CD8-positive, alpha-beta memory T cell (primary cell): ENCODE measurements at regions not wholly inside any gene's neighbourhood (a gene's known extent, or its start where the extent isn't known, plus 50 kb on each side); places are given as distances from the start of the nearest gene placed in this dataset.

Experiments used
- CTCF ChIA-PET: fragments of 350-600 bp; sonication (Branson Sonifier 250); formaldehyde crosslinking; loops from one replicate; lab custom pipeline; 2021; ENCODE audit warnings: antibody characterized with exemption; lab: Charles Lee
- POLR2A ChIA-PET: fragments of 350-600 bp; sonication (Branson Sonifier 250); formaldehyde crosslinking; loops from one replicate; lab custom pipeline; 2021; ENCODE audit warnings: antibody characterized with exemption; lab: Charles Lee
- DNase-seq, 5 donors: peaks; one replicate each; pipeline versions ENCODE4 v3.0.0 to v3.0.0-alpha.2; 2020 to 2022; ENCODE audit warnings: mixed read lengths in 1 of 5
- H3K27ac ChIP-seq: one replicate; pipeline ENCODE4 v1.7.0; 2013; ENCODE audit warnings: low read depth, mild to moderate bottlenecking, low read length, moderate library complexity
- H3K27me3 ChIP-seq: 2 replicates; pipeline ENCODE4 v1.7.0; 2013; ENCODE audit warnings: low read length, mild to moderate bottlenecking; ENCODE audit not compliant: insufficient read depth, poor library complexity, severe bottlenecking
- H3K36me3 ChIP-seq: 2 replicates; pipeline ENCODE4 v1.7.0; 2013; ENCODE audit warnings: mild to moderate bottlenecking, low read length, moderate library complexity; ENCODE audit not compliant: insufficient read depth
- H3K4me1 ChIP-seq: 2 replicates; pipeline ENCODE4 v1.7.0; 2013; ENCODE audit warnings: mild to moderate bottlenecking, low read length, moderate library complexity; ENCODE audit not compliant: insufficient read depth
- H3K4me3 ChIP-seq: 2 replicates; pipeline ENCODE4 v1.7.0; 2013; ENCODE audit warnings: mild to moderate bottlenecking, low read length
- H3K9me3 ChIP-seq: 2 replicates; pipeline ENCODE4 v1.7.0; 2013; ENCODE audit warnings: mild to moderate bottlenecking, low read length
- H3K27ac Mint-ChIP-seq, 8 donors: one replicate each; pipeline ENCODE4 v1.8.0; 2020 to 2021; ENCODE audit warnings: mixed read lengths in 8 of 8, mild to moderate bottlenecking in 6 of 8, inconsistent platforms in 3 of 8, moderate library complexity in 3 of 8
- H3K27me3 Mint-ChIP-seq, 2 donors: one replicate each; pipeline ENCODE4 v1.8.0; 2020 to 2021; ENCODE audit warnings: mixed read lengths in 2 of 2, mild to moderate bottlenecking in 1 of 2, moderate library complexity in 1 of 2
- H3K36me3 Mint-ChIP-seq, 3 donors: one replicate each; pipeline ENCODE4 v1.8.0; 2020 to 2021; ENCODE audit warnings: mixed read lengths in 3 of 3, inconsistent platforms in 1 of 3, mild to moderate bottlenecking in 1 of 3
- H3K4me1 Mint-ChIP-seq, 3 donors: one replicate each; pipeline ENCODE4 v1.8.0; 2020 to 2021; ENCODE audit warnings: mixed read lengths in 3 of 3, inconsistent platforms in 1 of 3, mild to moderate bottlenecking in 1 of 3
- H3K4me3 Mint-ChIP-seq, 7 donors: one replicate each; pipeline ENCODE4 v1.8.0; 2020 to 2021; ENCODE audit warnings: mixed read lengths in 7 of 7, mild to moderate bottlenecking in 6 of 7, moderate library complexity in 4 of 7, inconsistent platforms in 2 of 7
- H3K9me3 Mint-ChIP-seq, 5 donors: one replicate each; pipeline ENCODE4 v1.8.0; 2020 to 2022; ENCODE audit warnings: mixed read lengths in 5 of 5, mild to moderate bottlenecking in 3 of 5, moderate library complexity in 2 of 5, inconsistent platforms in 1 of 5

DNA sequence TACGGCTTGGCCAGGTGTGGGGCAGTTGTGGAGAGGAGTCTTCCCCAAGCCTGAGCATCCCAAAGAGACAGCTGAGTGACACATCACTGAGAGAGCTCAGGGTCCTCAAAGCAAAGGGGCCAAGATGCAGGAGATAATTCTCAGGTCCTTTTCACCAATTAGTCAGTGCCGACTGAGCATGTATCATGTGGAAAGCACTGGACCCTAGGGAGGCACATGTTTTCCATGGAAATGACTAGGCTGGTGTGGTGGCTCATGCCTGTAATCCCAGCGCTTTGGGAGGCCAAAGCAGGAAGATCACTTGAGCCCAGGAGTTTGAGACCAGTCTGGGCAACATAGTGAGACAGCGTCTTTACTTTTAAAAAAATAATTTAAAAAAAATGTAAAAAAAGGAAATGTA lies 67.3 kb upstream of the PRPS1 start:
- CTCF ChIA-PET: no interaction called here
- Histone ChIP-seq H3K4me3 (no peak overlapping the region), H3K4me1 (no peaks in the 10 kb centered on the region), H3K27ac (no peak overlapping the region), H3K27me3 (no peaks in the 10 kb centered on the region), H3K9me3 (no peaks in the 10 kb centered on the region), H3K36me3 (no peaks in the 10 kb centered on the region)
- Mint-ChIP-seq H3K9me3 (no peaks in the 10 kb centered on the region), H3K27ac (no peak overlapping the region), H3K4me3 (no peak overlapping the region), H3K36me3 (peaks cover 0 to 17% (median 7%) of the 10 kb centered on the region in 3 donors), H3K4me1 (no peaks in the 10 kb centered on the region), H3K27me3 (peaks cover 3 to 10% of the 10 kb centered on the region in 2 donors)
- POLR2A ChIA-PET: no interaction called here
- no peak for DNase-seq

DNA sequence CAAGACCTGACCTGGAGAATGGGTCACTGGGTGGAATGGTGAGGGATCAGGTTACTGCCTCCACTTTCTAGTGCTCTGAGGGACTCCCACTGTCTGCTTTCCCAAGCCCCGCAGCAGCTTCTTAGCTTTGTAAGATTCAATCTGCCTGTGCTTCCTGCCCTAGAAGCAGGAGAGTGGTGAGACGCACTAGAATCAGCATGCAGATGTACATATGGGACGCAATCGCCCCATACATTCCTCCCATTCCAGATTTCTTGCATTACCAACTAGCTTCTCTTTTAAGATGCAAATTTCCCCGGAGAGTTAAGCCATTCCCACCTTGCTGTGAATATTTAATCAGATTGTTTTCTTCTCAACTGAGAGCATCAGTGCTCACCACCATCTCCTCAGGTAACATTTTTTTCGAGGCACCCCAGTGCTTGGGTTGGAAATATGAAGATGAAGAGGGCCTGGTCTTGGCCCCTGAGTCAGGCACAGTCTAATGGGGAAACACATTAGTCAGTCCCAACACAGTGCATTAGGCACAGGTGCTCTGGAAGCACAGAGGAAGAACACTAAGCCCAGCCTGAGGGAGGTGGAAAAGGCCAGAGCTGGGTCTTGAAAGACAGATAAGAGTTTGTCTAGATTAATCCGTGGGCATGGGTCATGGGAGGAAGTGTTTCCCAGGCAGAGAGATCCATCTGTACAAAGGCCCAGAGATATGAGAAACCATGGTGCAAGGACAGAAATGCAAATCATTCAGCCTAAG lies 66.7 kb upstream of the PRPS1 start:
- no peak overlapping the region for H3K4me3 ChIP-seq
- no peaks in the 10 kb centered on the region for H3K36me3 ChIP-seq
- H3K27me3 ChIP-seq: no peaks in the 10 kb centered on the region
- H3K9me3 Mint-ChIP-seq: no peaks in the 10 kb centered on the region
- no peaks in the 10 kb centered on the region for H3K4me1 Mint-ChIP-seq
- H3K27me3 Mint-ChIP-seq: peaks cover 3 to 10% of the 10 kb centered on the region in 2 donors
- H3K4me3 Mint-ChIP-seq: no peak overlapping the region
- peaks cover 0 to 16% (median 7%) of the 10 kb centered on the region in 3 donors for H3K36me3 Mint-ChIP-seq
- DNase-seq: no peak
- POLR2A ChIA-PET: no interaction called here
- H3K27ac Mint-ChIP-seq: peak overlapping the region in 2 of 8 donors; percentile 2 to 12
- CTCF ChIA-PET: no interaction called here
- no peaks in the 10 kb centered on the region for H3K4me1 ChIP-seq
- H3K27ac ChIP-seq: no peak overlapping the region
- H3K9me3 ChIP-seq: no peaks in the 10 kb centered on the region

- peaks cover 3 to 11% of the 10 kb centered on the region in 2 donors for H3K27me3 Mint-ChIP-seq
- H3K36me3 Mint-ChIP-seq: peaks cover 0 to 16% (median 7%) of the 10 kb centered on the region in 3 donors
Measured at GRCh38 chrX:107562482-107562881, 65.8 kb upstream of the PRPS1 start.

GRCh38 chrX:107563824-107564223 lies 64.5 kb upstream of the PRPS1 start:
- H3K27ac ChIP-seq: no peak overlapping the region
- no peak overlapping the region for H3K27ac Mint-ChIP-seq
- H3K36me3 Mint-ChIP-seq: peaks cover 0 to 16% (median 7%) of the 10 kb centered on the region in 3 donors
- H3K9me3 ChIP-seq: no peaks in the 10 kb centered on the region
- peaks cover 3 to 11% of the 10 kb centered on the region in 2 donors for H3K27me3 Mint-ChIP-seq
- DNase-seq: no peak
- H3K9me3 Mint-ChIP-seq: no peaks in the 10 kb centered on the region
- H3K4me3 ChIP-seq: no peak overlapping the region
- no peak overlapping the region for H3K4me3 Mint-ChIP-seq
- ChIA-PET POLR2A (no interaction called here), CTCF (no interaction called here)
- H3K36me3 ChIP-seq: no peaks in the 10 kb centered on the region
- H3K4me1 Mint-ChIP-seq: no peaks in the 10 kb centered on the region
- no peaks in the 10 kb centered on the region for H3K4me1 ChIP-seq
- H3K27me3 ChIP-seq: no peaks in the 10 kb centered on the region

More at GRCh38 chrX:107562482-107562881, 65.8 kb upstream of the PRPS1 start:
- Mint-ChIP-seq H3K9me3 (no peaks in the 10 kb centered on the region), H3K4me3 (no peak overlapping the region), H3K4me1 (no peaks in the 10 kb centered on the region), H3K27ac (no peak overlapping the region)
- Histone ChIP-seq H3K27me3 (no peaks in the 10 kb centered on the region), H3K27ac (no peak overlapping the region), H3K4me1 (no peaks in the 10 kb centered on the region), H3K9me3 (no peaks in the 10 kb centered on the region), H3K4me3 (no peak overlapping the region), H3K36me3 (no peaks in the 10 kb centered on the region)
- no peak for DNase-seq
- ChIA-PET POLR2A (no interaction called here), CTCF (no interaction called here)

DNA sequence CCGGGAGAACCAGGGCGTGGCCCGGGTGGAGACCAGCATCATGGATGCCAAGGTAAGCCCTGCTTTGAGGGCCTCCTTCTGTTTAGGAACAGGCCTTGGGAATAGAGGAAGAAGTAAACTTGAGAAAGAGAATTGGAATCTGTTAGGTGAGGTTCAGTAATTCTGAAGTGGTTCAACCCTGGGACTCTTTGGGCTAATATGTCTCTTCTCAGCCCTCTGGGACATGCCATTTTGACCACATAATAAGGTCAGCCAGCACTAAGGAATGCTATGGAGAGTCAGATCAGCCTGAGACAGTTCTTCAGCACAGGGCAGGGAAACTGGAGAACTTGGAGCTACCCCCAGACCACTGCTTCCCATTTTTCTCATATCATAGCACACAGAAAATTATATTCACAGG lies 63.3 kb upstream of the PRPS1 start:
- Histone ChIP-seq H3K9me3 (no peaks in the 10 kb centered on the region), H3K4me3 (no peak overlapping the region), H3K27me3 (no peaks in the 10 kb centered on the region), H3K4me1 (no peaks in the 10 kb centered on the region), H3K36me3 (no peaks in the 10 kb centered on the region), H3K27ac (no peak overlapping the region)
- Mint-ChIP-seq H3K9me3 (no peaks in the 10 kb centered on the region), H3K36me3 (peaks cover 0 to 15% (median 4%) of the 10 kb centered on the region in 3 donors), H3K4me1 (no peaks in the 10 kb centered on the region), H3K27me3 (peaks cover 3 to 16% of the 10 kb centered on the region in 2 donors), H3K27ac (no peak overlapping the region), H3K4me3 (no peak overlapping the region)
- CTCF ChIA-PET: no interaction called here
- DNase-seq: no peak
- POLR2A ChIA-PET: no interaction called here

DNA sequence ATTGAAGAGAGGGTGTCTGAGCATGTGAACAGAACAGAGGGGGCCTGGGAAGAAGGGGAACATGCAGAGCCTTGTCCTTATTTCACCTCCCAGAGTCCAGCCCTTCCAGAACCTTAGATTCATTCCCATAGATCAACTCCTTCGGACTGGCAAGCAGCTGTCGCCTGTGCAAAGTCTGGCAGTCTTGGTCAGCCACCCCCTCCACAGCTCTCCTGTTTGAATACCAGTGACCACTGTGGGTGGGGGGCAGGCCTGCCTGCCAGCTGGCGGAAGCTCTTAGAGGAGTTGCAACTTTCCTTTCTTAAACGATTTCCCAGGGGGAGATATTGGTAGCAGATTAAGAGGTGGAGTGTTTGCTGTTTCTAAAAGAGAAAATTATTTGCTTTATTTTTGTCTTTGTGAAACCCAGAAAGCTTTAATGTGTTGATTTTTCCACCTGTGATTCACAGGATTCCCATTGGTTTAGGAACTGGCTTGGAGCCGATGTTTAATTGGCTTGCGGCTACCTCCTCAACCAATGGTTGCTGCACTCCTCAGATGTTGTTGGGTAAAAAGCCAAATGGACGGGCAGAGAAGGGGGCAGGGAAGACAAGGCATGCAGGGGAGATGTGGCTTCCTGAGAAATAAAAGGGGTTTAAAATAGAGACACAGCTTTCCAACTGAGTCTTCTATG lies 62.2 kb upstream of the PRPS1 start:
- POLR2A ChIA-PET: no interaction called here
- Histone ChIP-seq H3K27ac (no peak overlapping the region), H3K36me3 (no peaks in the 10 kb centered on the region), H3K4me3 (no peak overlapping the region), H3K9me3 (no peaks in the 10 kb centered on the region), H3K27me3 (no peaks in the 10 kb centered on the region), H3K4me1 (no peaks in the 10 kb centered on the region)
- H3K36me3 Mint-ChIP-seq: peaks cover 0 to 8% (median 4%) of the 10 kb centered on the region in 3 donors
- no peak for DNase-seq
- CTCF ChIA-PET: no interaction called here
- H3K4me1 Mint-ChIP-seq: no peaks in the 10 kb centered on the region
- H3K27me3 Mint-ChIP-seq: peaks cover 3 to 14% of the 10 kb centered on the region in 2 donors
- H3K27ac Mint-ChIP-seq: no peak overlapping the region
- H3K9me3 Mint-ChIP-seq: no peaks in the 10 kb centered on the region
- H3K4me3 Mint-ChIP-seq: no peak overlapping the region

DNA sequence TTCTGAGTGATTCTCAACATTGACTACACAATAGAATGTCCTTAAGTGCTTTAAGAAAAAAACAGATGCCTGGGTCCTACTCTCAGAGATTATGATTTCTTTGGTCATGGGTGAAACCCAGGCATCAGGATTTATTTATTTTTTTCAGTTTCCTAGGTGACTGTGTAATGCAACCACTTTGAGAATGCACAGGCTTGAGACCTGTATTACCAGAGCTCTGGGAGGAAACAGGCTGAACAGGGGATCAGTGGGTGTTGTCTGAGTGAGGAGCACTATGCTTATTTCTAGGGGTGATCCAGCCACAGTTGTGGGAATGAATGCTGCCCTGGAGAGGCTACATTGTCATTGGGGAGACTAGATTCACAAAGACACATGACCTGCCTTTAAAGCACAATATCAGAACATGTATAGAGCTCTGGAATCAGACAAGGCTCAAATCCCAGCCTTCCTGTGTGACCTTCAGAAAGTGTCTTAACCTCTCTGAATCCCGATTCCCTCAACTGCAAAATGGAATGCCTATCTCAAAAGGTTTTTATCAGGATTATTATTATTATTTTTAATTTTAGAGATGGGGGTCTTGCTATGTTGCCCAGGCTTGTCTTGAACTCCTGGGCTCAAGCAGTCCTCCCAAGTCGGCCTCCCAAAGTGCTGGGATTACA lies 61.6 kb upstream of the PRPS1 start:
- CTCF ChIA-PET: no interaction called here
- no peaks in the 10 kb centered on the region for H3K9me3 Mint-ChIP-seq
- peaks cover 3 to 14% of the 10 kb centered on the region in 2 donors for H3K27me3 Mint-ChIP-seq

GRCh38 chrX:107567370-107567769 lies 60.9 kb upstream of the PRPS1 start:
- H3K27me3 Mint-ChIP-seq: peaks cover 0 to 14% of the 10 kb centered on the region in 2 donors
- Histone ChIP-seq H3K36me3 (no peaks in the 10 kb centered on the region), H3K4me3 (no peak overlapping the region), H3K4me1 (no peaks in the 10 kb centered on the region), H3K27me3 (no peaks in the 10 kb centered on the region), H3K9me3 (no peaks in the 10 kb centered on the region), H3K27ac (no peak overlapping the region)
- CTCF ChIA-PET: no interaction called here
- POLR2A ChIA-PET: no interaction called here
- H3K27ac Mint-ChIP-seq: peak overlapping the region in 1 of 8 donors; percentile 2
- DNase-seq: no peak
- H3K9me3 Mint-ChIP-seq: no peaks in the 10 kb centered on the region
- peaks cover 0 to 3% (median 2%) of the 10 kb centered on the region in 3 donors for H3K36me3 Mint-ChIP-seq
- H3K4me3 Mint-ChIP-seq: no peak overlapping the region
- no peaks in the 10 kb centered on the region for H3K4me1 Mint-ChIP-seq

More for the DNA sequence above, 61.6 kb upstream of the PRPS1 start:
- no peak overlapping the region for H3K27ac Mint-ChIP-seq
- Histone ChIP-seq H3K36me3 (no peaks in the 10 kb centered on the region), H3K27ac (no peak overlapping the region), H3K4me1 (no peaks in the 10 kb centered on the region), H3K27me3 (no peaks in the 10 kb centered on the region), H3K4me3 (no peak overlapping the region), H3K9me3 (no peaks in the 10 kb centered on the region)
- DNase-seq: no peak
- no peak overlapping the region for H3K4me3 Mint-ChIP-seq
- POLR2A ChIA-PET: no interaction called here
- peaks cover 0 to 4% (median 4%) of the 10 kb centered on the region in 3 donors for H3K36me3 Mint-ChIP-seq
- H3K4me1 Mint-ChIP-seq: no peaks in the 10 kb centered on the region
